Caco-2 (cell line): ENCODE measurements at regions not wholly inside any gene's neighbourhood (a gene's known extent, or its start where the extent isn't known, plus 50 kb on each side); places are given as distances from the start of the nearest gene placed in this dataset.

Experiments used
- BruUV-seq: library from RNA; stranded (reverse); fragments of 400-500 nt; replicated peaks from 2 replicates; lab custom pipeline; 2021; lab: Mats Ljungman, UMichigan
- CTCF ChIA-PET: fragments of 300-600 bp; sonication (Branson Sonifier 250); formaldehyde crosslinking; loops from one replicate; lab custom pipeline; 2022; ENCODE audit warnings: antibody characterized with exemption; lab: Charles Lee
- POLR2A ChIA-PET: fragments of 300-600 bp; sonication (Branson Sonifier 250); formaldehyde crosslinking; loops from one replicate; lab custom pipeline; 2022; ENCODE audit warnings: antibody characterized with exemption; lab: Charles Lee
- DNase-seq, 2 experiments: peaks; one replicate each; pipeline versions ENCODE4 v3.0.0 to v3.0.0-alpha.2; 2020 to 2022
- H3K27me3 ChIP-seq: replicated peaks from 2 replicates; pipeline ENCODE4 v1.6.0; 2011; ENCODE audit warnings: low read length; ENCODE audit not compliant: control insufficient read depth, insufficient read depth
- H3K36me3 ChIP-seq: 2 replicates; pipeline ENCODE4 v1.5.1; 2011; ENCODE audit warnings: low read length; ENCODE audit not compliant: control insufficient read depth, insufficient read depth
- H3K4me1 ChIP-seq: fragments of 250-450 bp; sonication (Bioruptor Pico); 2 replicates; pipeline ENCODE4 v1.5.1; 2020; ENCODE audit warnings: mild to moderate bottlenecking
- H3K4me3 ChIP-seq: 2 replicates; pipeline ENCODE4 v1.5.1; 2011; ENCODE audit warnings: low read depth, mild to moderate bottlenecking, control low read depth, low read length
- H3K9me3 ChIP-seq: fragments of 250-450 bp; sonication (Bioruptor Pico); 2 replicates; pipeline ENCODE4 v1.5.1; 2020; ENCODE audit warnings: mild to moderate bottlenecking, moderate library complexity
- H3K27ac Mint-ChIP-seq: one replicate; pipeline ENCODE4 v1.8.0; 2022; ENCODE audit warnings: mixed read lengths; ENCODE audit not compliant: unreplicated experiment
- H3K27me3 Mint-ChIP-seq: one replicate; pipeline ENCODE4 v1.8.0; 2022; ENCODE audit warnings: mixed read lengths; ENCODE audit not compliant: insufficient read depth, unreplicated experiment
- H3K36me3 Mint-ChIP-seq: one replicate; pipeline ENCODE4 v1.8.0; 2022; ENCODE audit warnings: mild to moderate bottlenecking, mixed read lengths; ENCODE audit not compliant: insufficient read depth, unreplicated experiment
- H3K4me1 Mint-ChIP-seq: one replicate; pipeline ENCODE4 v1.8.0; 2022; ENCODE audit warnings: low read depth, mixed read lengths; ENCODE audit not compliant: unreplicated experiment
- H3K4me3 Mint-ChIP-seq: one replicate; pipeline ENCODE4 v1.8.0; 2022; ENCODE audit warnings: mild to moderate bottlenecking, moderate library complexity, mixed read lengths; ENCODE audit not compliant: unreplicated experiment
- H3K9me3 Mint-ChIP-seq: one replicate; pipeline ENCODE4 v1.8.0; 2022; ENCODE audit warnings: mixed read lengths; ENCODE audit not compliant: unreplicated experiment
- CTCF ChIP-seq, 2 experiments: fragments of 200-600 bp in 1 of 2; IDR thresholded peaks; 1 replicate in 1 of 2; 2 replicates in 1 of 2; pipeline versions ENCODE4 v1.5.1 to v1.8.0; 2011 to 2022; ENCODE audit warnings: antibody characterized with exemption in 1 of 2, control low read depth in 1 of 2, inconsistent platforms in 1 of 2, low read depth in 1 of 2, low read length in 1 of 2, mild to moderate bottlenecking in 1 of 2, moderate library complexity in 1 of 2; ENCODE audit not compliant: insufficient read depth in 1 of 2, severe bottlenecking in 1 of 2, unreplicated experiment in 1 of 2
- intact Hi-C: fragments of 100-400 bp; cut with micrococcal nuclease; formaldehyde crosslinking; loops from one replicate; pipeline ENCODE4 v1.10.0; 2022; ENCODE audit not compliant: unreplicated experiment

GRCh38 chr16:65323655-65324237, 201.9 kb upstream of the CDH11 start:
- no peaks in the 10 kb centered on the region for H3K27me3 Mint-ChIP-seq
- DNase-seq, result no peak
- no peak overlapping the region for H3K4me3 Mint-ChIP-seq
- ChIA-PET POLR2A (no interaction called here), CTCF (no interaction called here)
- no peaks in the 10 kb centered on the region for H3K4me1 Mint-ChIP-seq
- Histone ChIP-seq H3K9me3 (no peaks in the 10 kb centered on the region), H3K4me3 (no peak overlapping the region), H3K27me3 (no peaks in the 10 kb centered on the region), H3K4me1 (no peaks in the 10 kb centered on the region), H3K36me3 (no peaks in the 10 kb centered on the region)
- no peak for TF ChIP-seq CTCF (IDR thresholded peaks at IDR 0.05; ENCODE audit: insufficient read depth in 1 of 2, low read depth in 1 of 2, low read length in 1 of 2, severe bottlenecking in 1 of 2, unreplicated experiment in 1 of 2)
- no peak overlapping the region for H3K27ac Mint-ChIP-seq
- no TSS peak for BruUV-seq
- H3K36me3 Mint-ChIP-seq, result no peaks in the 10 kb centered on the region
- no peaks in the 10 kb centered on the region for H3K9me3 Mint-ChIP-seq
- intact Hi-C loops, result no loop called here

- Histone ChIP-seq H3K36me3 (no peaks in the 10 kb centered on the region), H3K4me3 (no peak overlapping the region), H3K27me3 (no peaks in the 10 kb centered on the region), H3K9me3 (no peaks in the 10 kb centered on the region), H3K4me1 (no peaks in the 10 kb centered on the region)
- no TSS peak for BruUV-seq
- no peak for DNase-seq
- H3K9me3 Mint-ChIP-seq, result no peaks in the 10 kb centered on the region
- ChIA-PET POLR2A (no interaction called here), CTCF (no interaction called here)
- no peaks in the 10 kb centered on the region for H3K4me1 Mint-ChIP-seq
- intact Hi-C loops, result no loop called here
- no peaks in the 10 kb centered on the region for H3K36me3 Mint-ChIP-seq
- no peak for TF ChIP-seq CTCF (IDR thresholded peaks at IDR 0.05; ENCODE audit: insufficient read depth in 1 of 2, low read depth in 1 of 2, low read length in 1 of 2, severe bottlenecking in 1 of 2, unreplicated experiment in 1 of 2)
- H3K4me3 Mint-ChIP-seq, result no peak overlapping the region
- no peaks in the 10 kb centered on the region for H3K27me3 Mint-ChIP-seq
- H3K27ac Mint-ChIP-seq, result no peak overlapping the region
Measured at GRCh38 chr16:65319621-65320231, 197.9 kb upstream of the CDH11 start.

- no peaks in the 10 kb centered on the region for H3K27me3 ChIP-seq
- Mint-ChIP-seq H3K27ac (no peak overlapping the region), H3K4me3 (no peak overlapping the region), H3K36me3 (no peaks in the 10 kb centered on the region), H3K4me1 (no peaks in the 10 kb centered on the region), H3K9me3 (no peaks in the 10 kb centered on the region), H3K27me3 (no peaks in the 10 kb centered on the region)
- POLR2A ChIA-PET, result no interaction called here
- no peak overlapping the region for H3K4me3 ChIP-seq
- CTCF ChIA-PET, result no interaction called here
- TF ChIP-seq CTCF (IDR thresholded peaks at IDR 0.05; ENCODE audit: insufficient read depth in 1 of 2, low read depth in 1 of 2, low read length in 1 of 2, severe bottlenecking in 1 of 2, unreplicated experiment in 1 of 2), result no peak
- no peak for DNase-seq
- no peaks in the 10 kb centered on the region for H3K4me1 ChIP-seq
- no peaks in the 10 kb centered on the region for H3K9me3 ChIP-seq
- no TSS peak for BruUV-seq
- intact Hi-C loops, result no loop called here
- H3K36me3 ChIP-seq, result no peaks in the 10 kb centered on the region
Measured at GRCh38 chr16:65318590-65319257, 196.9 kb upstream of the CDH11 start.
